HEK293 (cell line): ENCODE measurements at regions not wholly inside any gene's neighbourhood (a gene's known extent, or its start where the extent isn't known, plus 50 kb on each side); places are given as distances from the start of the nearest gene placed in this dataset.

Experiments used
- CTCF ChIA-PET: fragments of 350-600 bp; formaldehyde crosslinking; extraction: SDS; loops from one replicate; lab custom pipeline; 2021; ENCODE audit warnings: antibody characterized with exemption; lab: Yijun Ruan, JAX
- POLR2A ChIA-PET: fragments of 300-600 bp; formaldehyde crosslinking; extraction: SDS; loops from one replicate; lab custom pipeline; 2020; ENCODE audit warnings: antibody characterized with exemption, inconsistent platforms; lab: Yijun Ruan, JAX
- H3K27ac ChIP-seq: fragments of 200-500 bp; sonication (Bioruptor generic); 2 replicates; pipeline ENCODE4 v1.5.1; 2014; ENCODE audit warnings: low read depth, low read length, control low read depth, inconsistent platforms; ENCODE audit errors: extremely low read depth
- H3K36me3 ChIP-seq, 2 experiments: fragments of 200-500 bp in 1 of 2; sonication (Bioruptor generic) in 1 of 2; 1 replicate in 1 of 2; 2 replicates in 1 of 2; pipeline ENCODE4 v1.5.1; 2014 to 2017; ENCODE audit warnings: inconsistent platforms in 2 of 2, low read length in 2 of 2; ENCODE audit not compliant: control insufficient read depth in 2 of 2, insufficient read depth in 1 of 2
- H3K4me1 ChIP-seq: fragments of 200-500 bp; sonication (Bioruptor generic); 2 replicates; pipeline ENCODE4 v1.5.1; 2014; ENCODE audit warnings: mild to moderate bottlenecking, low read length, inconsistent platforms; ENCODE audit not compliant: control insufficient read depth, insufficient read depth
- H3K4me3 ChIP-seq: 2 replicates; pipeline ENCODE4 v1.5.1; 2011; ENCODE audit warnings: low read depth, mild to moderate bottlenecking, control low read depth, low read length, moderate library complexity
- H3K9me3 ChIP-seq: fragments of 200-500 bp; sonication (Bioruptor generic); 2 replicates; pipeline ENCODE4 v1.5.1; 2014; ENCODE audit warnings: low read depth, low read length, inconsistent platforms; ENCODE audit not compliant: control insufficient read depth, insufficient read depth
- KLF9 ChIP-seq: fragments of 450-650 bp; formaldehyde crosslinking; IDR thresholded peaks from 2 replicates; pipeline ENCODE4 v1.5.1; 2016; ENCODE audit warnings: missing biosample characterization, missing genetic modification characterization, low read depth
- ZFHX2 ChIP-seq: fragments of 450-650 bp; formaldehyde crosslinking; conservative IDR thresholded peaks from 2 replicates; pipeline ENCODE4 v1.5.1; 2016; ENCODE audit warnings: missing biosample characterization, missing genetic modification characterization
- ZFP69B ChIP-seq: fragments of 450-650 bp; formaldehyde crosslinking; IDR thresholded peaks from 2 replicates; pipeline ENCODE4 v1.5.1; 2016; ENCODE audit warnings: missing biosample characterization, missing genetic modification characterization
- ZIC2 ChIP-seq: fragments of 450-650 bp; formaldehyde crosslinking; IDR thresholded peaks from 2 replicates; pipeline ENCODE4 v1.5.1; 2016; ENCODE audit warnings: missing biosample characterization, missing genetic modification characterization
- ZNF155 ChIP-seq: fragments of 450-650 bp; formaldehyde crosslinking; IDR thresholded peaks from 2 replicates; pipeline ENCODE4 v1.5.1; 2016; ENCODE audit warnings: missing biosample characterization, missing genetic modification characterization
- ZNF311 ChIP-seq: fragments of 450-650 bp; formaldehyde crosslinking; IDR thresholded peaks from 2 replicates; pipeline ENCODE4 v1.5.1; 2017; ENCODE audit warnings: missing biosample characterization, missing genetic modification characterization, borderline replicate concordance
- ZNF37A ChIP-seq: fragments of 450-650 bp; IDR thresholded peaks from 2 replicates; pipeline ENCODE4 v1.5.1; 2018; ENCODE audit warnings: missing biosample characterization, missing genetic modification characterization
- ZNF394 ChIP-seq: fragments of 450-650 bp; formaldehyde crosslinking; IDR thresholded peaks from 2 replicates; pipeline ENCODE4 v1.5.1; 2016; ENCODE audit warnings: missing biosample characterization, missing genetic modification characterization, mild to moderate bottlenecking, moderate library complexity, borderline replicate concordance
- ZNF416 ChIP-seq: fragments of 450-650 bp; formaldehyde crosslinking; IDR thresholded peaks from 2 replicates; pipeline ENCODE4 v1.5.1; 2016; ENCODE audit warnings: missing biosample characterization, missing genetic modification characterization
- ZNF433 ChIP-seq: fragments of 450-650 bp; formaldehyde crosslinking; IDR thresholded peaks from 2 replicates; pipeline ENCODE4 v1.5.1; 2016; ENCODE audit warnings: missing biosample characterization, missing genetic modification characterization, low read depth
- ZNF544 ChIP-seq: fragments of 450-650 bp; formaldehyde crosslinking; IDR thresholded peaks from 2 replicates; pipeline ENCODE4 v1.5.0; 2017; ENCODE audit warnings: missing biosample characterization, missing genetic modification characterization
- ZNF549 ChIP-seq: fragments of 450-650 bp; IDR thresholded peaks from 2 replicates; pipeline ENCODE4 v1.5.1; 2018; ENCODE audit warnings: missing biosample characterization, missing genetic modification characterization, mild to moderate bottlenecking, inconsistent platforms, moderate library complexity
- ZNF555 ChIP-seq: fragments of 450-650 bp; formaldehyde crosslinking; conservative IDR thresholded peaks from 2 replicates; pipeline ENCODE4 v1.5.1; 2017; ENCODE audit warnings: missing biosample characterization, mild to moderate bottlenecking, missing genetic modification characterization, inconsistent platforms
- ZNF558 ChIP-seq: fragments of 450-650 bp; formaldehyde crosslinking; IDR thresholded peaks from 2 replicates; pipeline ENCODE4 v1.5.1; 2016; ENCODE audit warnings: missing biosample characterization, missing genetic modification characterization
- ZNF623 ChIP-seq: fragments of 450-650 bp; formaldehyde crosslinking; IDR thresholded peaks from 2 replicates; pipeline ENCODE4 v1.5.1; 2016; ENCODE audit warnings: missing biosample characterization, missing genetic modification characterization
- ZNF629 ChIP-seq: fragments of 450-650 bp; formaldehyde crosslinking; IDR thresholded peaks from 2 replicates; pipeline ENCODE4 v1.5.1; 2017; ENCODE audit warnings: missing biosample characterization, missing genetic modification characterization
- ZNF658 ChIP-seq: fragments of 450-650 bp; formaldehyde crosslinking; IDR thresholded peaks from 2 replicates; pipeline ENCODE4; 2016; ENCODE audit warnings: missing biosample characterization, missing genetic modification characterization
- ZNF664 ChIP-seq: fragments of 450-650 bp; formaldehyde crosslinking; IDR thresholded peaks from 2 replicates; pipeline ENCODE4 v1.5.1; 2016; ENCODE audit warnings: missing biosample characterization, missing genetic modification characterization
- ZNF670 ChIP-seq: fragments of 450-650 bp; formaldehyde crosslinking; IDR thresholded peaks from 2 replicates; pipeline ENCODE4 v1.5.1; 2016; ENCODE audit warnings: missing biosample characterization, missing genetic modification characterization, low read depth
- ZNF792 ChIP-seq: fragments of 450-650 bp; formaldehyde crosslinking; IDR thresholded peaks from 2 replicates; pipeline ENCODE4 v1.5.1; 2016; ENCODE audit warnings: missing biosample characterization, missing genetic modification characterization
- ZNF837 ChIP-seq: fragments of 450-650 bp; formaldehyde crosslinking; IDR thresholded peaks from 2 replicates; pipeline ENCODE4 v1.5.1; 2016; ENCODE audit warnings: missing biosample characterization, missing genetic modification characterization
- ZXDB ChIP-seq: fragments of 450-650 bp; formaldehyde crosslinking; IDR thresholded peaks from 2 replicates; pipeline ENCODE4 v1.5.1; 2016; ENCODE audit warnings: missing biosample characterization, missing genetic modification characterization
- TF ChIP-seq, protein P1 (sequence below): fragments of 450-650 bp; formaldehyde crosslinking; IDR thresholded peaks from 2 replicates; pipeline ENCODE4 v1.5.1; 2016; ENCODE audit warnings: missing biosample characterization, missing genetic modification characterization
- TF ChIP-seq, protein P2 (sequence below): fragments of 450-650 bp; formaldehyde crosslinking; IDR thresholded peaks from 2 replicates; pipeline ENCODE4 v1.5.1; 2017; ENCODE audit warnings: missing biosample characterization, mild to moderate bottlenecking, missing genetic modification characterization, moderate library complexity
- TF ChIP-seq, protein P3 (sequence below): fragments of 450-650 bp; formaldehyde crosslinking; IDR thresholded peaks from 2 replicates; pipeline ENCODE4 v1.5.1; 2016; ENCODE audit warnings: missing biosample characterization, missing genetic modification characterization

DNA sequence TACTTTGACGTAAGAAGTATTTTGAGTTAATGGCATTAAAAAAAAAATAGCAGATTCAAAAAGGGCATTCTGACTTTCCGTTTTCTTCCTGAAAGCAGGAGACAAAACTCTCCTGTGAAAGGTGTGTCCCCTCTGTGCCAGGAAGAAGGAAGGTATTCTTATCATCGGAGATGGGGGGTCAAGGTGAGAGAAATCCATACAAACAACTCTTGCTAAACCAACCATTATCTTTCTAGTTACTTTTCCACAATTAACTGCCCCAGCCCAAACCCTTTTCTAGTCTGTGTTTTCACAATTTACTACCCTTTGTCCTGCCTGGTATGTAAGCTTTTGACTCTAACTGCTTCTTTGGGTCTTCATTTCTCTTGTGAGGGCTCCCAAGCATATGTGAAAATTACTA is 717.3 kb downstream of the EPM2A start:
- ChIA-PET CTCF (no interaction called here), POLR2A (no interaction called here)
- Histone ChIP-seq H3K36me3 (no peaks in the 10 kb centered on the region), H3K27ac (no peak overlapping the region)
- TF ChIP-seq ZXDB (tag by site-specific recombination), result no peak
- no peak for TF ChIP-seq ZNF623 (tag by site-specific recombination)
- TF ChIP-seq ZNF544 (tag by site-specific recombination), result no peak
- TF ChIP-seq ZNF555 (tag by site-specific recombination), result no peak
- TF ChIP-seq ZNF549 (tag by site-specific recombination), result no peak
- TF ChIP-seq, protein P1, sequence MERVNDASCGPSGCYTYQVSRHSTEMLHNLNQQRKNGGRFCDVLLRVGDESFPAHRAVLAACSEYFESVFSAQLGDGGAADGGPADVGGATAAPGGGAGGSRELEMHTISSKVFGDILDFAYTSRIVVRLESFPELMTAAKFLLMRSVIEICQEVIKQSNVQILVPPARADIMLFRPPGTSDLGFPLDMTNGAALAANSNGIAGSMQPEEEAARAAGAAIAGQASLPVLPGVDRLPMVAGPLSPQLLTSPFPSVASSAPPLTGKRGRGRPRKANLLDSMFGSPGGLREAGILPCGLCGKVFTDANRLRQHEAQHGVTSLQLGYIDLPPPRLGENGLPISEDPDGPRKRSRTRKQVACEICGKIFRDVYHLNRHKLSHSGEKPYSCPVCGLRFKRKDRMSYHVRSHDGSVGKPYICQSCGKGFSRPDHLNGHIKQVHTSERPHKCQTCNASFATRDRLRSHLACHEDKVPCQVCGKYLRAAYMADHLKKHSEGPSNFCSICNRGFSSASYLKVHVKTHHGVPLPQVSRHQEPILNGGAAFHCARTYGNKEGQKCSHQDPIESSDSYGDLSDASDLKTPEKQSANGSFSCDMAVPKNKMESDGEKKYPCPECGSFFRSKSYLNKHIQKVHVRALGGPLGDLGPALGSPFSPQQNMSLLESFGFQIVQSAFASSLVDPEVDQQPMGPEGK (tag by site-specific recombination), result no peak
- no peak for TF ChIP-seq ZNF155 (tag by site-specific recombination)
- TF ChIP-seq ZNF416 (tag by site-specific recombination), result no peak
- no peak for TF ChIP-seq ZNF837 (tag by site-specific recombination)
- TF ChIP-seq ZIC2, result no peak
- TF ChIP-seq ZNF311 (tag by site-specific recombination), result no peak
- TF ChIP-seq, protein P2, sequence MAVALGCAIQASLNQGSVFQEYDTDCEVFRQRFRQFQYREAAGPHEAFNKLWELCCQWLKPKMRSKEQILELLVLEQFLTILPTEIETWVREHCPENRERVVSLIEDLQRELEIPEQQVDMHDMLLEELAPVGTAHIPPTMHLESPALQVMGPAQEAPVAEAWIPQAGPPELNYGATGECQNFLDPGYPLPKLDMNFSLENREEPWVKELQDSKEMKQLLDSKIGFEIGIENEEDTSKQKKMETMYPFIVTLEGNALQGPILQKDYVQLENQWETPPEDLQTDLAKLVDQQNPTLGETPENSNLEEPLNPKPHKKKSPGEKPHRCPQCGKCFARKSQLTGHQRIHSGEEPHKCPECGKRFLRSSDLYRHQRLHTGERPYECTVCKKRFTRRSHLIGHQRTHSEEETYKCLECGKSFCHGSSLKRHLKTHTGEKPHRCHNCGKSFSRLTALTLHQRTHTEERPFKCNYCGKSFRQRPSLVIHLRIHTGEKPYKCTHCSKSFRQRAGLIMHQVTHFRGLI (tag by site-specific recombination), result no peak
- TF ChIP-seq, all 188 proteins: peak for 0
- no peaks in the 10 kb centered on the region for H3K9me3 ChIP-seq
- H3K4me1 ChIP-seq, result no peaks in the 10 kb centered on the region
- no peak overlapping the region for H3K4me3 ChIP-seq

DNA sequence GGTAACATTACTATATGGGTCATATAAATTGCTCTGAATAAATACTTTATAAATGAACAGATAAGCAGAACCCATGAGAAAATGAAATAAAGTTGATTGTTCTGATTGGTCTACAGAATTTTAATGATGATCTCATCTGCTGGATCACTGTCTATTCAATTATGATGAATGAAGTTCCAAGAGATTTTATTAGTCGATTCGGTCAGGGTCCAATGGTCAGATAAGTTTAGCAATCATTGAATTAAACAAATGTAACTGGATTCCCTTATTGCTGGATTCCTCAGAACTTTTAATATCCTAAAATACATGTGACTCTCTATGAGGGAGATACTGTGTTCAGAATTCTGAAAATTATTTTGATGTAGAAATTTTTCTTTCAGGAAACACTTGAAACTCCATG is 715.2 kb downstream of the EPM2A start:
- H3K36me3 ChIP-seq, result no peaks in the 10 kb centered on the region
- ChIA-PET POLR2A (no interaction called here), CTCF (no interaction called here)
- no peaks in the 10 kb centered on the region for H3K4me1 ChIP-seq
- H3K9me3 ChIP-seq, result no peaks in the 10 kb centered on the region
- no peak overlapping the region for H3K27ac ChIP-seq
- TF ChIP-seq ZNF555 (tag by site-specific recombination), result no peak
- TF ChIP-seq ZNF629 (tag by site-specific recombination), result no peak
- TF ChIP-seq ZNF792 (tag by site-specific recombination), result no peak
- TF ChIP-seq ZNF37A (tag by site-specific recombination), result no peak
- TF ChIP-seq, protein P3, sequence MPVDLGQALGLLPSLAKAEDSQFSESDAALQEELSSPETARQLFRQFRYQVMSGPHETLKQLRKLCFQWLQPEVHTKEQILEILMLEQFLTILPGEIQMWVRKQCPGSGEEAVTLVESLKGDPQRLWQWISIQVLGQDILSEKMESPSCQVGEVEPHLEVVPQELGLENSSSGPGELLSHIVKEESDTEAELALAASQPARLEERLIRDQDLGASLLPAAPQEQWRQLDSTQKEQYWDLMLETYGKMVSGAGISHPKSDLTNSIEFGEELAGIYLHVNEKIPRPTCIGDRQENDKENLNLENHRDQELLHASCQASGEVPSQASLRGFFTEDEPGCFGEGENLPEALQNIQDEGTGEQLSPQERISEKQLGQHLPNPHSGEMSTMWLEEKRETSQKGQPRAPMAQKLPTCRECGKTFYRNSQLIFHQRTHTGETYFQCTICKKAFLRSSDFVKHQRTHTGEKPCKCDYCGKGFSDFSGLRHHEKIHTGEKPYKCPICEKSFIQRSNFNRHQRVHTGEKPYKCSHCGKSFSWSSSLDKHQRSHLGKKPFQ (tag by site-specific recombination), result no peak
- TF ChIP-seq ZNF658, result no peak
- TF ChIP-seq KLF9 (tag by site-specific recombination), result no peak
- TF ChIP-seq ZNF670 (tag by site-specific recombination), result no peak
- TF ChIP-seq ZNF394, result no peak
- TF ChIP-seq ZFHX2 (tag by site-specific recombination), result no peak
- TF ChIP-seq ZFP69B (tag by site-specific recombination), result no peak
- TF ChIP-seq ZNF433, result no peak
- TF ChIP-seq ZNF558, result no peak
- TF ChIP-seq ZNF664 (tag by site-specific recombination), result no peak
- TF ChIP-seq, all 188 proteins: peak for 0
- H3K4me3 ChIP-seq, result no peak overlapping the region
